Large intestine (tissue), 3 donors: ENCODE measurements at regions not wholly inside any gene's neighbourhood (a gene's known extent, or its start where the extent isn't known, plus 50 kb on each side); places are given as distances from the start of the nearest gene placed in this dataset.
"Not testable (repeated sequence)": the region's sequence is repeated elsewhere in the genome, so short reads cannot be mapped to it uniquely, and the experiment has no call there.

Source experiments
- DNase-seq, 2 donors: peaks; one replicate each; pipeline versions ENCODE4 v3.0.0 to v3.0.0-alpha.2; 2013
- H3K27ac ChIP-seq: one replicate; pipeline ENCODE4 v1.5.1; 2013; ENCODE audit warnings: low read length
- H3K27me3 ChIP-seq: 2 replicates; pipeline ENCODE4 v1.6.1; 2013; ENCODE audit warnings: low read length; ENCODE audit not compliant: control insufficient read depth, insufficient read depth
- H3K36me3 ChIP-seq: 2 replicates; pipeline ENCODE4 v1.6.1; 2013; ENCODE audit warnings: low read length; ENCODE audit not compliant: control insufficient read depth, insufficient read depth
- H3K4me1 ChIP-seq: one replicate; pipeline ENCODE4 v1.6.1; 2013; ENCODE audit warnings: low read length; ENCODE audit not compliant: control insufficient read depth, insufficient read depth
- H3K4me3 ChIP-seq: one replicate; pipeline ENCODE4 v1.5.1; 2013; ENCODE audit warnings: low read length
- H3K9me3 ChIP-seq: one replicate; pipeline ENCODE4 v1.6.1; 2013; ENCODE audit warnings: mild to moderate bottlenecking, low read depth, low read length, moderate library complexity; ENCODE audit not compliant: control insufficient read depth
- WGBS: methylation state at CpG from one replicate; pipeline ENCODE4 v1.1.5; 2013; ENCODE audit warnings: low lambda C conversion rate; ENCODE audit not compliant: insufficient coverage; 5-methylcytosine and 5-hydroxymethylcytosine counted together

GRCh38 chrX:22855693-22856092 lies 144.1 kb upstream of the DDX53 start:
- Histone ChIP-seq H3K27ac (no peak overlapping the region), H3K36me3 (no peaks in the 10 kb centered on the region), H3K4me3 (no peak overlapping the region), H3K9me3 (no peaks in the 10 kb centered on the region), H3K4me1 (no peaks in the 10 kb centered on the region), H3K27me3 (no peaks in the 10 kb centered on the region)
- no peak for DNase-seq

- Histone ChIP-seq H3K36me3 (no peaks in the 10 kb centered on the region), H3K27me3 (no peaks in the 10 kb centered on the region), H3K9me3 (no peaks in the 10 kb centered on the region), H3K27ac (no peak overlapping the region), H3K4me1 (no peaks in the 10 kb centered on the region), H3K4me3 (no peak overlapping the region)
- DNase-seq, result no peak
Measured at GRCh38 chrX:22859642-22860041, 140.1 kb upstream of the DDX53 start.

- H3K9me3 ChIP-seq, H3K27ac ChIP-seq, H3K4me3 ChIP-seq, H3K36me3 ChIP-seq, H3K27me3 ChIP-seq, H3K4me1 ChIP-seq, DNase-seq: not testable (repeated sequence)
- WGBS, result no CpG with 5 or more reads among the region's 5 CpGs
Measured at GRCh38 chrX:22866801-22867200, 133.0 kb upstream of the DDX53 start.

DNA sequence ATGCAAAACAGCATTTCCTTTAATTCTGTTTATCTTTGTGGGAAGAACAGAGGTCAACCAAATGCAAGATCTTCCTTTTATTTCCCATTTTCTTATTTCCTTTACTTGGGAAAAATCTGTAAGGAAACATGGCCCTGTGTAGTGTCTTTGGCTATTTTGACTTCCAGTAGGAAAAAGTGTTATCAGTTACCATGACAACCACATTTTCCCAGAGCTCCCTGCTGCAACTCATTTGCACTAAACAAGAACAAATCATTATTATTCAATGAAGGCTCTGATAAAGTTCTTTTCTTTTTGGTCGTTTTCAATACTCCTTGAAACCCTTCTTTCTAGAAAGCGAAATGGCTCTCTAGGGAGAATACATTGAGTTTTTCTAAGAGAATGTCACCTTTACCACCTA lies 117.2 kb upstream of the DDX53 start:
- DNase-seq, result no peak
- H3K36me3 ChIP-seq, result no peaks in the 10 kb centered on the region
- no peaks in the 10 kb centered on the region for H3K4me1 ChIP-seq
- no peaks in the 10 kb centered on the region for H3K27me3 ChIP-seq
- no CpG with 5 or more reads among the region's 2 CpGs for WGBS
- H3K4me3 ChIP-seq, result no peak overlapping the region
- H3K9me3 ChIP-seq, result no peaks in the 10 kb centered on the region
- no peak overlapping the region for H3K27ac ChIP-seq

GRCh38 chrX:22889819-22890218 lies 109.9 kb upstream of the DDX53 start:
- no peak for DNase-seq
- no CpG with 5 or more reads among the region's 3 CpGs for WGBS
- Histone ChIP-seq H3K4me3 (no peak overlapping the region), H3K4me1 (no peaks in the 10 kb centered on the region), H3K27me3 (no peaks in the 10 kb centered on the region), H3K27ac (no peak overlapping the region), H3K36me3 (no peaks in the 10 kb centered on the region), H3K9me3 (no peaks in the 10 kb centered on the region)

DNA sequence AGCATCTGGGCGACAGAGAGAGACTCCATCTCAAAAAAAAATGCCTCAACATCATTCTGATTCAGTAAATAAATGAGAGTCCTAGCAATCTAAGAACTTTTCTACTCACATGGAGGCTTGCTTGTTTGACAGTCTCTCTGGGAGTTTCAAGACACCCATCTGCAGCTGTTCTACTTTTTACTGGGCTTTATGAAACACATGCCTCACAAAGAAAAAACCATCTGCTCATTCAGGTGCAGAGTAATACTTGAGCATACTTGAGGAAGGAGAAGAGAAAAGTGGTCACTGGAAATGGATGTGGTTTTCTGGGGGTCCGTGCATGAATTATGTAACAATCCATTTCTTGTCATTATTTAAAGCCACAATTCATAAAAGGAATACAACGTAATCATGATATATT lies 87.1 kb upstream of the DDX53 start:
- WGBS, result no CpG with 5 or more reads among the region's 3 CpGs
- H3K27me3 ChIP-seq, result no peaks in the 10 kb centered on the region
- H3K27ac ChIP-seq, result no peak overlapping the region
- no peaks in the 10 kb centered on the region for H3K36me3 ChIP-seq
- H3K9me3 ChIP-seq, result no peaks in the 10 kb centered on the region
- no peak overlapping the region for H3K4me3 ChIP-seq
- DNase-seq, result no peak
- H3K4me1 ChIP-seq, result no peaks in the 10 kb centered on the region

- Histone ChIP-seq H3K4me1 (no peaks in the 10 kb centered on the region), H3K9me3 (no peaks in the 10 kb centered on the region), H3K36me3 (no peaks in the 10 kb centered on the region), H3K4me3 (no peak overlapping the region), H3K27me3 (no peaks in the 10 kb centered on the region), H3K27ac (no peak overlapping the region)
- no peak for DNase-seq
- no CpG with 5 or more reads among the region's 5 CpGs for WGBS
Measured at GRCh38 chrX:22922961-22923360, 76.8 kb upstream of the DDX53 start.

- Histone ChIP-seq H3K4me1 (no peaks in the 10 kb centered on the region), H3K9me3 (no peaks in the 10 kb centered on the region), H3K4me3 (no peak overlapping the region), H3K36me3 (no peaks in the 10 kb centered on the region), H3K27ac (no peak overlapping the region), H3K27me3 (no peaks in the 10 kb centered on the region)
- no CpG with 5 or more reads among the region's 2 CpGs for WGBS
- no peak for DNase-seq
Measured at GRCh38 chrX:22934640-22935039, 65.1 kb upstream of the DDX53 start.

GRCh38 chrX:22944945-22945344 lies 54.8 kb upstream of the DDX53 start:
- DNase-seq, result no peak
- no peaks in the 10 kb centered on the region for H3K9me3 ChIP-seq
- no peaks in the 10 kb centered on the region for H3K4me1 ChIP-seq
- H3K4me3 ChIP-seq, result no peak overlapping the region
- H3K36me3 ChIP-seq, result no peaks in the 10 kb centered on the region
- WGBS, result no CpG with 5 or more reads among the region's 1 CpG
- no peak overlapping the region for H3K27ac ChIP-seq
- H3K27me3 ChIP-seq, result no peaks in the 10 kb centered on the region
